ENCODE measurements at regions not wholly inside any gene's neighbourhood (a gene's known extent, or its start where the extent isn't known, plus 50 kb on each side); places are given as distances from the start of the nearest gene placed in this dataset.

DNA sequence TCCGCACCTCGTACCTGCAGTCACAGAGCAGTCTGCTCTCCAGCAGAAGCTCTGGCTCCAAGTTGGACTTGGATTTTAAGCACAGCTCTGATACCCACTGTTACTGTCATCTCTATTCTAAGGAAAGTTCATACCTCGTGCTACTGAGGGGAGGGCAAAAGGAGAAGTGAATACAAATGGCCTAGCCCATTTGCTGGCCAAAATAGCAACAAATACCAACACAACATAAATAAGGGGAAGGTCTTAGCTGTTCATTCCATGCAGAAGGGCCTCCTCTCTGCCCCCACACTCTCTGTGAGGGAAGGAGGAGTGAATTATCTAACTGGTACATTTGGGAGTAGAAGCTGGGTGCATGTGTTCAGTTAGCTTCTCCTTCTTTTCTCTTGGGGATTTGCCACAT lies 739.4 kb upstream of the RAB6C start:
- H3K4me1 Mint-ChIP-seq (ENCODE audit: low read depth): no peaks in the 10 kb centered on the region
- intact Hi-C loops (cut with micrococcal nuclease): no loop called here
- H3K4me3 Mint-ChIP-seq: no peak overlapping the region
- H3K36me3 Mint-ChIP-seq (ENCODE audit: low read depth): no peaks in the 10 kb centered on the region
- H3K9me3 Mint-ChIP-seq: no peaks in the 10 kb centered on the region
- H3K27ac Mint-ChIP-seq: no peak overlapping the region
- no peak for DNase-seq (ENCODE audit: low spot score)
- no peaks in the 10 kb centered on the region for H3K27me3 Mint-ChIP-seq (ENCODE audit: insufficient read depth)

DNA sequence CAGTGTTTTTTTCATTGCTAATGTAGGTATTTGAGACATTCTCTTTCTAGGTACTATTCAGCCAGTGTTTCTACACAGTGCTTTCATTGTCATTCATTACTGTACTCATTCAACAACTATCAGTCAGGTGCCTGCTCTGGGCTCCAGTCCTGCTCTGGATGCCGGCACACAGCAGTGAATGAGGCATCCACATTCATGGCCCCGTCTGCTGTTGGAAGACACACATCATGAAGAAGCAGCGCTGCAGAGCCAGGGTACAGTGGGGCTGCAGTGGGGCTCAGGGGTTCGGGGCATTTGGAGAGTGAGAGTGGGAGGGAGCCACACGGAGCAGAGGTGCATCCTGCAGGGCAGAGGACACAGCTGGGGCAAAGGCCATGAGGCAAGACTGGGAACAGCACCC lies 737.2 kb upstream of the RAB6C start:
- DNase-seq (ENCODE audit: low spot score): no peak
- Mint-ChIP-seq H3K27ac (no peak overlapping the region), H3K9me3 (no peaks in the 10 kb centered on the region), H3K36me3 (ENCODE audit: low read depth) (no peaks in the 10 kb centered on the region), H3K27me3 (ENCODE audit: insufficient read depth) (no peaks in the 10 kb centered on the region), H3K4me1 (ENCODE audit: low read depth) (no peaks in the 10 kb centered on the region), H3K4me3 (no peak overlapping the region)
- intact Hi-C loops (cut with micrococcal nuclease): no loop called here

DNA sequence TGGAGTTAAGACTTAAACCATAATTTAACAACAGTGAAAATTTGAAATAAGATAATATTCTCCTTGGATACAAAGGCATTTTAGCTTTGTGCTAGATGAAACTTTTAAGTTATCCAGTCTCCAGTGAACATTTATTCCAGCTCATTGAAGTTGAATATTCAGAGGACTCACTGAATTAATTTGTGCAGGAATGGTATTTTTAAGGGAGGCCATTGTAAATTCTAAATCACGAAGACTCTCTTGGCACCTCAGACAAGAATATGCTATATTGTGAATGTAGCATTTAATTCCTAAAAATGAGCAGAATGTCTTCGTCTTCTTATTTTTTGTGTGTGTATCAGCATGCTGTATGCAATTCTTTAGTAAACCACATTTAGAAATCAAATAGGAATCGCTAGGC lies 731.7 kb upstream of the RAB6C start:
- Mint-ChIP-seq H3K9me3 (no peaks in the 10 kb centered on the region), H3K4me1 (ENCODE audit: low read depth) (no peaks in the 10 kb centered on the region), H3K27me3 (ENCODE audit: insufficient read depth) (peaks cover 2% of the 10 kb centered on the region), H3K4me3 (no peak overlapping the region), H3K36me3 (ENCODE audit: low read depth) (no peaks in the 10 kb centered on the region), H3K27ac (no peak overlapping the region)
- intact Hi-C loops (cut with micrococcal nuclease): no loop called here
- DNase-seq (ENCODE audit: low spot score): no peak

DNA sequence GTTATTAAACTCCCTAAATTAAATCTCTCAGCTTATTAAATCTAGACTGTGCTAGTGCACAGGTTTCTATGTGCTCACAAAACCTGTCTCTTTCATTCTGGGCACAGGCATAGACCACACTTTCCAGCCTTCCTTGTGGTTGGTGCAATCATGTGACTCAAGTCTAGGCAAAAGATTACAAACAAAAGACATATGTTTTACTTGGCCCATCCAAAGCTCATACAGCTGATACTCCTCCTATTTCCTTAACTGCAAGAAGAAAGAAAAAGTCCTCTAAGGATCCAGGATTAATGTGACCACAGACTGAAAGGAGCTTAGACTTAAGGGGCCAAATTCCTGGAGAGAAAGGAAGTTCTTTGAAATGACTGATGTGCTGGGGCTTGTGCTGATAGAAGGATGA lies 731.3 kb upstream of the RAB6C start:
- intact Hi-C loops (cut with micrococcal nuclease): no loop called here
- Mint-ChIP-seq H3K9me3 (no peaks in the 10 kb centered on the region), H3K27me3 (ENCODE audit: insufficient read depth) (peaks cover 2% of the 10 kb centered on the region), H3K4me1 (ENCODE audit: low read depth) (no peaks in the 10 kb centered on the region), H3K36me3 (ENCODE audit: low read depth) (no peaks in the 10 kb centered on the region), H3K4me3 (no peak overlapping the region), H3K27ac (no peak overlapping the region)
- DNase-seq (ENCODE audit: low spot score): no peak

DNA sequence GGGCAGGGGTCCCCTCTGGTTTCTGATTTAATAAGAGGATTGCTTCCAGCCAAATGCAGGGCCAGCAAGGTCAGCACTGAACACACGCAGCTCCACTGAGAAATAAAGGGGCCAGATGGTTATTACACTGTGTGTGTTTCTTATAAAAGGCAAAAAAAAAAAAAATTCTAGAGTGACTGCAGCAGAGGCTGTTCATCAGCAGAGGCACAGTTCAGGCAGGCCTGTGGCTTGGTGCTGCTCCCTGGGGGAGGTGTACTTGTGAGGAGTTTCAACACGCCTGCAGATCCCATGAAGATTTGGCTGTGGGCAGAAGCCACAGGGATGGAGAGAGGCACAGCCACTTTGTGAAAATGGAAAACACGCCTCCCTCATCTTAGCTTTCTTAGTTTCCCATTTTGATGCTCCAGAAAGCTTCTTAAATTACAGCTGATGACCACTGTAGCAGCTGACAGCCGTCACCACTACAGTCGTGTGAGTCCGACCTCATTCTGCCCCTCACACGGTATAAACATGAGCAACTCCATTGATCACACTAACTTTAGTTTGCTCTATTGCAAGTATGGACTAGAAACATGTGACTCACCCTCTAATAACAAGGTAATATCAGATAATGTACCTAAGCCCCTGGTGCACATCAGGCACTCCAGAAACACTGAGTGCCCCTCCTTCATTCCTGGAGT lies 726.5 kb upstream of the RAB6C start:
- Mint-ChIP-seq H3K27ac (no peak overlapping the region), H3K9me3 (peaks cover 19% of the 10 kb centered on the region), H3K36me3 (ENCODE audit: low read depth) (no peaks in the 10 kb centered on the region), H3K27me3 (ENCODE audit: insufficient read depth) (peaks cover 2% of the 10 kb centered on the region), H3K4me1 (ENCODE audit: low read depth) (peaks cover 5% of the 10 kb centered on the region), H3K4me3 (no peak overlapping the region)
- intact Hi-C loops (cut with micrococcal nuclease): no loop called here
- no peak for DNase-seq (ENCODE audit: low spot score)

DNA sequence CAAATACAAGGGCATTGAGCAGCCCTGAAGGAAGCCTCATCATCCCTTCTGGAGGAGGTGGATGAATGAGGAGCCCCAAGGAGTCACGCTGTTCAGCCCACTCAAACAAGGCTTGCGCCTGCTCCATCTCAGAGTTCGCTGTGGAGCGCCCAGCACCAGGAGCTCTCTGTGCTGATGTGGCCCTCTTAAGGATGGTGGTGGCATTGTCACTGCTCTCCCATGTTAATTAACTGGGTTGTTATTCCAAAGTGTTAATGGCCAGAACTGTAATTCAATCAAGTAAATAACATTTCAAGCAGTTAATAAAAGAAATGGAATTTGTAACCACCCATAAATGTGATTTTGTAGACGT lies 726.0 kb upstream of the RAB6C start:
- H3K27ac Mint-ChIP-seq: no peak overlapping the region
- intact Hi-C loops (cut with micrococcal nuclease): no loop called here
- no peaks in the 10 kb centered on the region for H3K27me3 Mint-ChIP-seq (ENCODE audit: insufficient read depth)
- H3K4me3 Mint-ChIP-seq: no peak overlapping the region
- H3K9me3 Mint-ChIP-seq: peaks cover 20% of the 10 kb centered on the region
- DNase-seq (ENCODE audit: low spot score): no peak
- H3K4me1 Mint-ChIP-seq (ENCODE audit: low read depth): peaks cover 5% of the 10 kb centered on the region
- H3K36me3 Mint-ChIP-seq (ENCODE audit: low read depth): no peaks in the 10 kb centered on the region

DNA sequence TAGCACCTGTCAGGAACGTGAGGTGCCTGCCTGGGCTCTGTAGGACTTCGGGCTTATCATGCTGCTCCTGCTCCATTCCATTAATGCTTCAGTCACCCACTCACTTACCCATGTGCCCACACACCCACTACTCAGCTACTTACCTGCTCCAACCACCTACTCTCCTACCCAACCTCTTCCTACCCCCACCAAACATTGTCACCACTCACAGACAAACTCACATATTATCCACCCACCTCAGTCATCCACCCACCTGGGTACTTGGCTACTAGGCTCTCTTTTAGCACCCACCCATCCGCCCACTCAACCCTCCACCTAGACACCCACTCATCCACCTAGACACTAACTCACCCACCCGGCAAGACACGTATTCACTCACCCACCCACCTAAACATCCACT lies 724.7 kb upstream of the RAB6C start:
- Mint-ChIP-seq H3K4me1 (ENCODE audit: low read depth) (peaks cover 5% of the 10 kb centered on the region), H3K36me3 (ENCODE audit: low read depth) (no peaks in the 10 kb centered on the region), H3K9me3 (peaks cover 28% of the 10 kb centered on the region), H3K27ac (no peak overlapping the region), H3K27me3 (ENCODE audit: insufficient read depth) (no peaks in the 10 kb centered on the region), H3K4me3 (no peak overlapping the region)
- DNase-seq (ENCODE audit: low spot score): no peak
- intact Hi-C loops (cut with micrococcal nuclease): no loop called here

DNA sequence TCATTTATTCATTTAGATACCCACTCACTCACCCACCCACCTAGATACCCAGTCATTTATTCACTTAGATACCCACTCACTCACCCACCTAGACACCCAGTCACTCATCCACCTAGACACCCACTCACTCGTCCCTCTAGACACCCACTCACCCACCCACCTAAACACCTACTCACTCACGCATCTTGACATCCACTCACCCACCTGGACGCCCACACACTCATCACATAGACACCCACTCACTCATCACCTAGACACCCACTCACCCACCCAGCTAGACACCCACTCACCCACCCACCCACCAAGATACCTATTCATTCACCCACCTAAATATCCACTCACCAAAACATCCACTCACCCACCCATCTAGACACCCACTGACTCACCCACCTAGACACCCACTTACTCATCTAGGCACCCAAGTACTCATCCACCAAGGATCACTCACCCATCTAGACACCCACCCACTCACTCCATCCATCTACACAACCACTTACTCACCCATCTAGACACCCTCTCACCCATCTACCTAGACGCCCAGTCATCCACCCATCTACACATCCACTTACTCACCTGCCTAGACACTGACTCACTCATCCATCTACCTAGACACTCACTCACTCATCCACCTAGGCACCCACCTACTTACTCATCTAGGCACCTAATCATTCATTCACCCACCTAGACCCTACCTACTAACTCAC lies 723.7 kb upstream of the RAB6C start:
- no peak overlapping the region for H3K4me3 Mint-ChIP-seq
- peak overlapping the region; percentile 74 for H3K27ac Mint-ChIP-seq
- DNase-seq (ENCODE audit: low spot score): no peak

DNA sequence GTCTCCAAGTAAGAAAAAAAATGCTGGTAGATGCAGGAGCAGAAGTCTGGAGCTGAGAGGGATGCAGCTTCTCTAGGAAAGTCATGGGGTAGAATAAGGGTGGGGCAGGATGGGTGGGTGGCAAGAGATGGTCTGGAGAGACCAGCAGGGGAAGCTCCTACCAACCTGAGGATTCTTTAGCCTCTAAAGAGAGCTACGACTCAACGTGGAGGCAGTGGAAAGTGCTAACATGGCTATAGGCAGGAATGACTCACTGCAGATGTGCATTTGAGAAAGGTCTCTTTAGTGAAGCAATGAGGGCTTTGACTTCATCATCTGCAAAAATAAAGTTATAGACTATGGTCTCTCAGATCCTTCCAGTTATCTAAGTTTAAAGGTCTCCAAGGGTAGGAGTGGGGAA lies 722.8 kb upstream of the RAB6C start:
- Mint-ChIP-seq H3K4me3 (no peak overlapping the region), H3K4me1 (ENCODE audit: low read depth) (peaks cover 5% of the 10 kb centered on the region)

More for the DNA sequence above, 723.7 kb upstream of the RAB6C start:
- no peaks in the 10 kb centered on the region for H3K27me3 Mint-ChIP-seq (ENCODE audit: insufficient read depth)
- H3K9me3 Mint-ChIP-seq: peaks cover 28% of the 10 kb centered on the region
- H3K36me3 Mint-ChIP-seq (ENCODE audit: low read depth): no peaks in the 10 kb centered on the region
- peaks cover 5% of the 10 kb centered on the region for H3K4me1 Mint-ChIP-seq (ENCODE audit: low read depth)
- intact Hi-C loops (cut with micrococcal nuclease): no loop called here

DNA sequence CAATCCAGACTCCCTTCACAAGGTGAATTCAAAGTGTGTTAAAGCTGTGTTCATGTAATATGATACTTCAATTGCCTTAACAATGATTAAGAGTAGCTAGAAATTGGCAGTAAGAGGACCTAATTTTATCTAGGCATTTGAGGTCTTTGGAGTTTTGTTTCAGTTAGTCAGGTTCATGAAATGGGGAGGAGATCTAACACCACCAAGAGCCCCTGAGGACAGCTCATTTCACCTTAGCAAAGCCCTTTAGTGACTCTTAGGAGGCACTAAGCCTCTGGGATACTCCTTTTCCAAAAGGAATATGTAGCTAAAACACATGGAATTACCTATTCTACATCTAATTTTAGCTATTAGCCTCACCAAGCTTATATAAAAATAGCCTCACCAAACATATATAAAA lies 716.5 kb upstream of the RAB6C start:
- H3K4me3 Mint-ChIP-seq: no peak overlapping the region
- no peak for DNase-seq (ENCODE audit: low spot score)
- no peaks in the 10 kb centered on the region for H3K27me3 Mint-ChIP-seq (ENCODE audit: insufficient read depth)
- H3K4me1 Mint-ChIP-seq (ENCODE audit: low read depth): no peaks in the 10 kb centered on the region
- H3K36me3 Mint-ChIP-seq (ENCODE audit: low read depth): no peaks in the 10 kb centered on the region
- peaks cover 24% of the 10 kb centered on the region for H3K9me3 Mint-ChIP-seq
- intact Hi-C loops (cut with micrococcal nuclease): no loop called here
- H3K27ac Mint-ChIP-seq: no peak overlapping the region

More for the DNA sequence above, 722.8 kb upstream of the RAB6C start:
- intact Hi-C loops (cut with micrococcal nuclease): no loop called here
- Mint-ChIP-seq H3K27me3 (ENCODE audit: insufficient read depth) (no peaks in the 10 kb centered on the region), H3K27ac (no peak overlapping the region), H3K9me3 (peaks cover 28% of the 10 kb centered on the region), H3K36me3 (ENCODE audit: low read depth) (no peaks in the 10 kb centered on the region)
- DNase-seq (ENCODE audit: low spot score): no peak

DNA sequence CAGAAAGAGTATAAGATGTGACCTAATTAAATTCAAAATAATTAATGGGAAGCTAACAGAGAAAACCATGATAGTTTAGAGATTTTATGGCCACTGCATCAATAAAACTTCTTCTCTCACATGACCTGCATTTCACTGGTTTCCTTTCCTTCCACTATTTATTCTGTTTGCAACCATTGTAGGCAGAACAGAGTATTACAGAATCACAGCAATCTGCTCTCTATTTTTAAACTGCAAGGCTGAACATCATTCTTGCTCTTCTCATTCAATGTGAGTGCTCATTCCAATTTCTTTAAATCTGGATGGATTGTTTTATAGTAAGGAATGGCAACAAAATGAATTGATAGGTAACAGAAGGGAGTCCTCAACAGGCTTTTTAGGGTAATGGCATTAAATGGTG lies 715.5 kb upstream of the RAB6C start:
- no peak overlapping the region for H3K27ac Mint-ChIP-seq
- H3K36me3 Mint-ChIP-seq (ENCODE audit: low read depth): no peaks in the 10 kb centered on the region
- no peak for DNase-seq (ENCODE audit: low spot score)
- H3K4me1 Mint-ChIP-seq (ENCODE audit: low read depth): no peaks in the 10 kb centered on the region
- intact Hi-C loops (cut with micrococcal nuclease): no loop called here
- H3K4me3 Mint-ChIP-seq: no peak overlapping the region
- H3K9me3 Mint-ChIP-seq: peaks cover 20% of the 10 kb centered on the region
- no peaks in the 10 kb centered on the region for H3K27me3 Mint-ChIP-seq (ENCODE audit: insufficient read depth)

DNA sequence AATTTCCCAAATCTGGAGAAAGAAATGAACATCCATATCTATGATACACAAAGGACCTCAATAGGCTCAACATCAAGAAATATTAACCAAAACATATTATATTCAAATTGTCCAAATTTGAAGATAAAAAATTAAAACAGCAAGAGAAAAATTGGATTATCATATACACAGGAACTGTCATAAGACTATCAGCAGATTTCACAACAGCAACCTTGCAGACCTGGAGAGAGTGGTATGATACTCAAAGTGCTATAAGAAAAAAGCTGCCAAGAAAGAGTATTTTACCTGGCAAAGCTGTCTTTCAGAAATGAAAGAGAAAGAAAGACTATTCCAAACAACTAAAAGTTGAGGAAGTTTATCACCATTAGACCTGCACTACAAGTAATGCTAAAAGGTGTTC lies 711.9 kb upstream of the RAB6C start:
- intact Hi-C loops (cut with micrococcal nuclease): no loop called here
- DNase-seq (ENCODE audit: low spot score): no peak
- peaks cover 21% of the 10 kb centered on the region for H3K9me3 Mint-ChIP-seq
- no peaks in the 10 kb centered on the region for H3K4me1 Mint-ChIP-seq (ENCODE audit: low read depth)
- no peaks in the 10 kb centered on the region for H3K27me3 Mint-ChIP-seq (ENCODE audit: insufficient read depth)
- H3K4me3 Mint-ChIP-seq: no peak overlapping the region
- no peak overlapping the region for H3K27ac Mint-ChIP-seq
- no peaks in the 10 kb centered on the region for H3K36me3 Mint-ChIP-seq (ENCODE audit: low read depth)

DNA sequence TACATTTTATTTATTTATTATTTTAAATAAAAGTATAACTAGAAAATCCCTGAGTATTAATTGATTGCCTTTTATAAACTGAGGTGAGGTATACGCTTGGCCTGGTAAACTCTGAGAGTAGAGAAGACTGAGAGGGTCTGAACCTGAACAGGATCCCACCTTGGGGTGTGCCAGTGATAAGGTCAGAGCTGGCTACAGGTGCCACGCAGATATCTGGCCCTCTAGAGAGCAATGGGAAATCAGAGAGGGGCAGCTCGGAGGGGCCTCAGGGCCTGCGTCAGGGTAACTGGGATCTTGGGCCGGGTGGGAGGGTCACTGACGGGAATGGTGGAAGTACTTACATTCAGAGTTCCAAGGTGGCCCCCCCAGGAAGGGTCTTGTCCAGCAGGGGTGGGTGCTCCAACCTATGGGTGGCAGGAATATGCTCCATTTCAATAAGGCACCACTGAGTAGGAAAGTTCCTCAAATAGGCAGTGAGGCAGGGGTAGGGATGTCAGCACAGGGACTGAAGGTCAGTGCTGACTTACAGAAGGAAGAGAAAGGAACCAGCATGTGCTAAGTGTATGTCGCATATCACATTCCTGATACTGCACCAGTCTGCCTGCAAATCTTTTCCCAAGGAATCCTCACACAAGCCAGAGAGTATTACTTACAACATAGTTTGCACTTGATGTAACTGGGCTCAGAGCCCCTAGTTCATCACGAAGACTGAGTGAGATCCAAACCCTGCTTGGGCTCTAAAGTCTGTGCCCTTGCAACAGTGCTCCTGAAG lies 706.0 kb upstream of the RAB6C start:
- DNase-seq (ENCODE audit: low spot score): no peak
- Mint-ChIP-seq H3K36me3 (ENCODE audit: low read depth) (no peaks in the 10 kb centered on the region), H3K9me3 (peaks cover 7% of the 10 kb centered on the region), H3K27ac (no peak overlapping the region), H3K4me3 (no peak overlapping the region), H3K27me3 (ENCODE audit: insufficient read depth) (no peaks in the 10 kb centered on the region), H3K4me1 (ENCODE audit: low read depth) (no peaks in the 10 kb centered on the region)
- intact Hi-C loops (cut with micrococcal nuclease): no loop called here

Measured in activated T-helper 1 cell treated with anti-CD3 and anti-CD28 coated beads, Interleukin-12 subunit alpha, Interleukin-12 subunit beta, Interleukin-2, Interleukin-4 antibody, amounts not matched to agents 30 ng/mL and 10 ng/mL and 1 ng/mL, durations not matched to agents 14 hours and 24 hours and 36 hours (primary cell).